Neural cell (in vitro differentiated cells): ENCODE measurements at regions not wholly inside any gene's neighbourhood (a gene's known extent, or its start where the extent isn't known, plus 50 kb on each side); places are given as distances from the start of the nearest gene placed in this dataset.

Experiments
- H2AFZ ChIP-seq: fragments of 200-600, 300-800 bp; sonication (generic), shearing (Covaris generic); 2 replicates; pipeline ENCODE4 v1.6.0; 2014; ENCODE audit warnings: low read depth, mild to moderate bottlenecking, antibody characterized with exemption, low read length, moderate library complexity
- H3F3A ChIP-seq: fragments of 200-600 bp; shearing (Covaris generic); 2 replicates; pipeline ENCODE4 v1.6.1; 2016; ENCODE audit warnings: mild to moderate bottlenecking, moderate library complexity, mixed read lengths, antibody characterized with exemption, low read length; ENCODE audit not compliant: insufficient read depth, poor library complexity, severe bottlenecking
- H3K27ac ChIP-seq: fragments of 200-600, 300-800 bp; sonication (generic), shearing (Covaris generic); 2 replicates; pipeline ENCODE4 v1.5.1; 2014; ENCODE audit warnings: mild to moderate bottlenecking, low read length, moderate library complexity
- H3K27me3 ChIP-seq: fragments of 300-800, 200-600 bp; sonication (generic), shearing (Covaris generic); 2 replicates; pipeline ENCODE4 v1.6.0; 2014; ENCODE audit warnings: mild to moderate bottlenecking, low read depth, low read length, moderate library complexity; ENCODE audit not compliant: insufficient read depth
- H3K36me3 ChIP-seq: fragments of 300-800, 200-600 bp; sonication (generic), shearing (Covaris generic); 2 replicates; pipeline ENCODE4 v1.5.1; 2014; ENCODE audit warnings: mild to moderate bottlenecking, antibody characterized with exemption, low read length, moderate library complexity; ENCODE audit not compliant: insufficient read depth
- H3K4me2 ChIP-seq: fragments of 300-800, 200-600 bp; sonication (generic), shearing (Covaris generic); 2 replicates; pipeline ENCODE4 v1.6.0; 2014; ENCODE audit warnings: mild to moderate bottlenecking, low read length
- H3K4me3 ChIP-seq: fragments of 300-800, 200-600 bp; sonication (generic), shearing (Covaris generic); 2 replicates; pipeline ENCODE4 v1.5.1; 2014; ENCODE audit warnings: mild to moderate bottlenecking, low read length, moderate library complexity
- H3K79me2 ChIP-seq: fragments of 200-600 bp; shearing (Covaris generic); replicated peaks from 2 replicates; pipeline ENCODE4 v1.6.0; 2014; ENCODE audit warnings: mild to moderate bottlenecking, low read length, moderate library complexity; ENCODE audit not compliant: insufficient read depth
- H3K9ac ChIP-seq: fragments of 300-800, 200-600 bp; sonication (generic), shearing (Covaris generic); 2 replicates; pipeline ENCODE4 v1.6.1; 2016; ENCODE audit warnings: mild to moderate bottlenecking, low read length, mixed read lengths
- H3K9me2 ChIP-seq: fragments of 200-600 bp; shearing (Covaris generic); 2 replicates; pipeline ENCODE4 v1.6.1; 2016; ENCODE audit warnings: mild to moderate bottlenecking, low read length, mixed read lengths; ENCODE audit not compliant: insufficient read depth
- H3K9me3 ChIP-seq: fragments of 200-600, 300-800 bp; sonication (generic), shearing (Covaris generic); 2 replicates; pipeline ENCODE4 v1.6.1; 2016; ENCODE audit warnings: mild to moderate bottlenecking, mixed run types, low read length, moderate library complexity, mixed read lengths
- H4K20me1 ChIP-seq: fragments of 200-600 bp; shearing (Covaris generic); 2 replicates; pipeline ENCODE4 v1.6.1; 2016; ENCODE audit warnings: mild to moderate bottlenecking, mixed run types; ENCODE audit not compliant: insufficient read depth
- EP300 ChIP-seq: fragments of 450-650 bp; conservative IDR thresholded peaks from 2 replicates; pipeline ENCODE4 v1.6.1; 2014; ENCODE audit warnings: antibody characterized with exemption, mild to moderate bottlenecking, moderate library complexity; ENCODE audit not compliant: poor library complexity, severe bottlenecking
- EZH2 ChIP-seq: fragments of 200-600, 300-800 bp; shearing (Covaris generic), sonication (generic); IDR thresholded peaks from 2 replicates; pipeline ENCODE4 v1.6.1; 2014; ENCODE audit warnings: antibody characterized with exemption, low read length, borderline replicate concordance, mild to moderate bottlenecking; ENCODE audit not compliant: insufficient read depth, poor library complexity, severe bottlenecking
- MXI1 ChIP-seq: fragments of 450-650 bp; conservative IDR thresholded peaks from 2 replicates; pipeline ENCODE4 v1.6.1; 2014; ENCODE audit warnings: antibody characterized with exemption, mild to moderate bottlenecking; ENCODE audit not compliant: poor library complexity, severe bottlenecking
- POLR2AphosphoS5 ChIP-seq: IDR thresholded peaks from 2 replicates; pipeline ENCODE4 v1.6.1; 2012
- RAD21 ChIP-seq: fragments of 450-650 bp; conservative IDR thresholded peaks from 2 replicates; pipeline ENCODE4 v1.6.1; 2014; ENCODE audit warnings: antibody characterized with exemption, mild to moderate bottlenecking, moderate library complexity
- SMC3 ChIP-seq: fragments of 450-650 bp; conservative IDR thresholded peaks from 2 replicates; pipeline ENCODE4 v1.6.1; 2014; ENCODE audit warnings: antibody characterized with exemption, mild to moderate bottlenecking, moderate library complexity; ENCODE audit not compliant: poor library complexity
- TAF1 ChIP-seq: IDR thresholded peaks from 2 replicates; pipeline ENCODE4 v1.6.1; 2012; ENCODE audit warnings: low read depth
- TF ChIP-seq, protein P1 (sequence below): fragments of 450-650 bp; IDR thresholded peaks from 2 replicates; pipeline ENCODE4 v1.5.1; 2014; ENCODE audit warnings: antibody characterized with exemption, mild to moderate bottlenecking, moderate library complexity; ENCODE audit not compliant: poor library complexity, severe bottlenecking
- TF ChIP-seq, protein P2 (sequence below): IDR thresholded peaks from 2 replicates; pipeline ENCODE4 v1.6.1; 2012; ENCODE audit warnings: borderline replicate concordance

DNA sequence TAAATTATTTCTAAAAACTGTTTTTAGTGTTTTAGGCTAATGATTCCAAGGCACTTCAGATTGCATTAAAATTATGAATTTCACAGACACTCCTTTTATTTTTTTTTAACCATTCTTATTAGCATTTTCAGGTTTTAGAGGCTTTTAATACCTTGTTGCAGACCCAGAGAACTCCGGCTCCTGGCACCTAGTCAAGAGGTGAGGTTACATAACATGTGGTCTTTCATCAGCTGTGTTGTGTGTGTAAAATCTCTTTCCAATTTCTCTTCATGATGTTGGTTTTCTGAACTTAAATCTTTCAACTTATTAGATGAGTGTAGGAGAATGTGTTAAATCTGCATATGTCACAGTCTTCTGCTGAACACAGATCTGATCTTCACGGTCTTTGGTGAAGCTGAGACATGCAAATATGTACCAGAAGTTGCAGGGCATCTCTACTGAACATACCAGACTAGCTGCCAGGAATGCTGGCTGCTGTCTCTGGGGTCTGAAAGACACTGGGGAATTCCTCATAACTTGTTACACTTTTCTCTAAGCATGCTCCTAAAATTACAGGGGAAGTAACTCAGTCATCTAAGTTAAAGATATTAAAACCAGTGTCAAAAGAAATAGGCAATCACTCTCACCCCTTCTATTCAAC lies 1165.3 kb downstream of the EFNB2 start:
- no peaks in the 10 kb centered on the region for H3K79me2 ChIP-seq
- H3K4me2 ChIP-seq, result no peak overlapping the region
- no peak overlapping the region for H3K27ac ChIP-seq
- H3K9ac ChIP-seq, result no peak overlapping the region
- no peaks in the 10 kb centered on the region for H3K36me3 ChIP-seq
- H3K9me3 ChIP-seq, result no peaks in the 10 kb centered on the region
- no peaks in the 10 kb centered on the region for H4K20me1 ChIP-seq
- no peaks in the 10 kb centered on the region for H3K9me2 ChIP-seq
- no peak overlapping the region for H3K4me3 ChIP-seq
- H3K27me3 ChIP-seq, result no peaks in the 10 kb centered on the region
- H3F3A ChIP-seq, result no peaks in the 10 kb centered on the region
- H2AFZ ChIP-seq, result no peak overlapping the region
- TF ChIP-seq, protein P1, sequence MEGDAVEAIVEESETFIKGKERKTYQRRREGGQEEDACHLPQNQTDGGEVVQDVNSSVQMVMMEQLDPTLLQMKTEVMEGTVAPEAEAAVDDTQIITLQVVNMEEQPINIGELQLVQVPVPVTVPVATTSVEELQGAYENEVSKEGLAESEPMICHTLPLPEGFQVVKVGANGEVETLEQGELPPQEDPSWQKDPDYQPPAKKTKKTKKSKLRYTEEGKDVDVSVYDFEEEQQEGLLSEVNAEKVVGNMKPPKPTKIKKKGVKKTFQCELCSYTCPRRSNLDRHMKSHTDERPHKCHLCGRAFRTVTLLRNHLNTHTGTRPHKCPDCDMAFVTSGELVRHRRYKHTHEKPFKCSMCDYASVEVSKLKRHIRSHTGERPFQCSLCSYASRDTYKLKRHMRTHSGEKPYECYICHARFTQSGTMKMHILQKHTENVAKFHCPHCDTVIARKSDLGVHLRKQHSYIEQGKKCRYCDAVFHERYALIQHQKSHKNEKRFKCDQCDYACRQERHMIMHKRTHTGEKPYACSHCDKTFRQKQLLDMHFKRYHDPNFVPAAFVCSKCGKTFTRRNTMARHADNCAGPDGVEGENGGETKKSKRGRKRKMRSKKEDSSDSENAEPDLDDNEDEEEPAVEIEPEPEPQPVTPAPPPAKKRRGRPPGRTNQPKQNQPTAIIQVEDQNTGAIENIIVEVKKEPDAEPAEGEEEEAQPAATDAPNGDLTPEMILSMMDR, result no peak
- TF ChIP-seq MXI1 (no peak), RAD21 (no peak), TAF1 (no peak), EZH2 (no peak), EP300 (no peak), POLR2AphosphoS5 (no peak), SMC3 (no peak)
- TF ChIP-seq, protein P2, sequence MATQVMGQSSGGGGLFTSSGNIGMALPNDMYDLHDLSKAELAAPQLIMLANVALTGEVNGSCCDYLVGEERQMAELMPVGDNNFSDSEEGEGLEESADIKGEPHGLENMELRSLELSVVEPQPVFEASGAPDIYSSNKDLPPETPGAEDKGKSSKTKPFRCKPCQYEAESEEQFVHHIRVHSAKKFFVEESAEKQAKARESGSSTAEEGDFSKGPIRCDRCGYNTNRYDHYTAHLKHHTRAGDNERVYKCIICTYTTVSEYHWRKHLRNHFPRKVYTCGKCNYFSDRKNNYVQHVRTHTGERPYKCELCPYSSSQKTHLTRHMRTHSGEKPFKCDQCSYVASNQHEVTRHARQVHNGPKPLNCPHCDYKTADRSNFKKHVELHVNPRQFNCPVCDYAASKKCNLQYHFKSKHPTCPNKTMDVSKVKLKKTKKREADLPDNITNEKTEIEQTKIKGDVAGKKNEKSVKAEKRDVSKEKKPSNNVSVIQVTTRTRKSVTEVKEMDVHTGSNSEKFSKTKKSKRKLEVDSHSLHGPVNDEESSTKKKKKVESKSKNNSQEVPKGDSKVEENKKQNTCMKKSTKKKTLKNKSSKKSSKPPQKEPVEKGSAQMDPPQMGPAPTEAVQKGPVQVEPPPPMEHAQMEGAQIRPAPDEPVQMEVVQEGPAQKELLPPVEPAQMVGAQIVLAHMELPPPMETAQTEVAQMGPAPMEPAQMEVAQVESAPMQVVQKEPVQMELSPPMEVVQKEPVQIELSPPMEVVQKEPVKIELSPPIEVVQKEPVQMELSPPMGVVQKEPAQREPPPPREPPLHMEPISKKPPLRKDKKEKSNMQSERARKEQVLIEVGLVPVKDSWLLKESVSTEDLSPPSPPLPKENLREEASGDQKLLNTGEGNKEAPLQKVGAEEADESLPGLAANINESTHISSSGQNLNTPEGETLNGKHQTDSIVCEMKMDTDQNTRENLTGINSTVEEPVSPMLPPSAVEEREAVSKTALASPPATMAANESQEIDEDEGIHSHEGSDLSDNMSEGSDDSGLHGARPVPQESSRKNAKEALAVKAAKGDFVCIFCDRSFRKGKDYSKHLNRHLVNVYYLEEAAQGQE, result no peak

DNA sequence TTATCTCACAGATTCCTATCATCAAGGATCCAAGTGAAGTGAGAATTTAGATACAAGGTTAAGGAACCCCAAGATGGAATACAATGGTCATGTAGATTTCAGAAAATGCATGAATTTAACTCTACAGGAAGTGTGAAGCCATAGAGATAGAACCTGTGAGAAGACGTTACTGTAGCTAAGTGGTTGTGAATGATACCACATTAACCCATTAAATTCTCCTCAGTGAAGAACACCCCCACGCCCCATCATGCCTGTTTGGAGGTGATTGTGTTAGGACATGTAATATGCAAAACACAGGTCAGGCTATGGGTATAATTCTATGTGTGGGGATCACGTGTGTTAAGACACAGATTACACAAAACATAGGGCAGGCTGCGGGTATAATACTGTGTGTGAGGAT lies 1166.7 kb downstream of the EFNB2 start:
- no peak overlapping the region for H3K4me2 ChIP-seq
- TF ChIP-seq, protein P2, result no peak
- no peak overlapping the region for H3K9ac ChIP-seq
- H3K4me3 ChIP-seq, result no peak overlapping the region
- no peak overlapping the region for H3K27ac ChIP-seq
- no peak overlapping the region for H2AFZ ChIP-seq
- no peaks in the 10 kb centered on the region for H3K9me2 ChIP-seq
- H4K20me1 ChIP-seq, result no peaks in the 10 kb centered on the region
- H3K79me2 ChIP-seq, result no peaks in the 10 kb centered on the region
- no peaks in the 10 kb centered on the region for H3K9me3 ChIP-seq
- H3K27me3 ChIP-seq, result no peaks in the 10 kb centered on the region
- H3F3A ChIP-seq, result no peaks in the 10 kb centered on the region
- no peaks in the 10 kb centered on the region for H3K36me3 ChIP-seq
